HG02885 (cell line): ENCODE measurements at regions not wholly inside any gene's neighbourhood (a gene's known extent, or its start where the extent isn't known, plus 50 kb on each side); places are given as distances from the start of the nearest gene placed in this dataset.
A peak's percentile ranks its signal among the peaks of the same experiment; 100 is the strongest.
"Not testable (repeated sequence)": the region's sequence is repeated elsewhere in the genome, so short reads cannot be mapped to it uniquely, and the experiment has no call there.

Experiments used
- ATAC-seq: cut with Tn5 transposase; IDR thresholded peaks from one replicate; pipeline ENCODE4 v1.9.1; 2021; ENCODE audit warnings: mild to moderate bottlenecking; ENCODE audit not compliant: unreplicated experiment, poor library complexity

- ATAC-seq: no peak
Observed at GRCh38 chr2:109052922-109053321, 63.9 kb upstream of the EDAR start.

GRCh38 chr2:109049022-109049421, 60.0 kb upstream of the EDAR start:
- ATAC-seq: no peak

GRCh38 chr2:109048163-109048562, 59.1 kb upstream of the EDAR start:
- no peak for ATAC-seq

- ATAC-seq: not testable (repeated sequence)
Observed at GRCh38 chr2:109047569-109047968, 58.5 kb upstream of the EDAR start.

- ATAC-seq: peak; percentile 85
Observed at GRCh38 chr2:109046925-109047508, 58.0 kb upstream of the EDAR start.

GRCh38 chr2:109045505-109045904, 56.5 kb upstream of the EDAR start:
- ATAC-seq: no peak

GRCh38 chr2:109038992-109039391, 50.0 kb upstream of the EDAR start:
- ATAC-seq: no peak
